MCF 10A (cell line): ENCODE measurements at regions not wholly inside any gene's neighbourhood (a gene's known extent, or its start where the extent isn't known, plus 50 kb on each side); places are given as distances from the start of the nearest gene placed in this dataset.

Experiments used
- BruUV-seq: library from RNA; stranded (reverse); fragments of 400-500 nt; replicated peaks from 2 replicates; lab custom pipeline; 2021; lab: Mats Ljungman, UMichigan
- CTCF ChIA-PET: fragments of 300-600 bp; sonication (Branson Sonifier 250); formaldehyde crosslinking; extraction: SDS; loops from one replicate; lab custom pipeline; 2021; ENCODE audit warnings: antibody characterized with exemption, inconsistent platforms; lab: Yijun Ruan, JAX
- POLR2A ChIA-PET: fragments of 300-600, 350-650 bp; sonication (Branson Sonifier 250); formaldehyde crosslinking; extraction: SDS; loops from one replicate; lab custom pipeline; 2020; ENCODE audit warnings: antibody characterized with exemption, inconsistent platforms; lab: Yijun Ruan, JAX
- DNase-seq: peaks from one replicate; pipeline ENCODE4 v3.0.0-alpha.2; 2018; ENCODE audit not compliant: unreplicated experiment
- H3K27ac Mint-ChIP-seq: one replicate; pipeline ENCODE4 v1.8.0; 2022; ENCODE audit warnings: mild to moderate bottlenecking, low read depth, mixed read lengths; ENCODE audit not compliant: unreplicated experiment
- H3K27me3 Mint-ChIP-seq: one replicate; pipeline ENCODE4 v1.8.0; 2022; ENCODE audit warnings: mixed read lengths; ENCODE audit not compliant: insufficient read depth, unreplicated experiment
- H3K36me3 Mint-ChIP-seq: one replicate; pipeline ENCODE4 v1.8.0; 2022; ENCODE audit warnings: mild to moderate bottlenecking, moderate library complexity, mixed read lengths; ENCODE audit not compliant: insufficient read depth, unreplicated experiment
- H3K4me1 Mint-ChIP-seq: one replicate; pipeline ENCODE4 v1.8.0; 2022; ENCODE audit warnings: mixed read lengths; ENCODE audit not compliant: insufficient read depth, unreplicated experiment
- H3K4me3 Mint-ChIP-seq: one replicate; pipeline ENCODE4 v1.8.0; 2022; ENCODE audit warnings: mild to moderate bottlenecking, moderate library complexity, mixed read lengths; ENCODE audit not compliant: unreplicated experiment
- H3K9me3 Mint-ChIP-seq: one replicate; pipeline ENCODE4 v1.8.0; 2022; ENCODE audit warnings: mixed read lengths; ENCODE audit not compliant: unreplicated experiment
- intact Hi-C: fragments of 100-400 bp; cut with micrococcal nuclease; formaldehyde crosslinking; loops from 2 replicates; pipeline ENCODE4 v1.14.1; 2022
- TF ChIP-seq, protein P1 (sequence below): fragments of 200-600 bp; IDR thresholded peaks from one replicate; pipeline ENCODE4 v1.8.0; 2022; ENCODE audit warnings: antibody characterized with exemption, mild to moderate bottlenecking; ENCODE audit not compliant: unreplicated experiment

DNA sequence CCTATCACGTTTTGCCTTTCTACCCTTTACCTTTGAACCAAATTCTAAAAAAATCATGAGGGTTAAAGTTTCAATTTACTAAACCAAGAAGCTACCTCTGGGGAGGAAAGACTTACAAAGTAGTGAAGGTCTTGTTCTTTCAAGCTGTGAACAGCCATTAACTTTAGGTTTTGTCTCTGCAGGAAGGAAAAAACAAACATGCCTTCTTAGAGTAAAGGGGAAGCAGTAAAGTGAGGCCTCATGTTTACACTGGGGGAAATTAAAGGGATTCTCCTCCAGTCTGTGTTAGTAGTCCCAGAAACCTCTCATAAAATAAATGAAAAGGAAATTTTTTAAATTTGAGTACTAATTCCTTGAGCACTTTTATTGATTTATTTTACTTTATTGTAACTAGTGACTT lies 780.2 kb upstream of the ADGRL2 start:
- no peaks in the 10 kb centered on the region for H3K4me1 Mint-ChIP-seq
- H3K9me3 Mint-ChIP-seq: no peaks in the 10 kb centered on the region
- H3K27ac Mint-ChIP-seq: no peak overlapping the region
- TF ChIP-seq, protein P1, sequence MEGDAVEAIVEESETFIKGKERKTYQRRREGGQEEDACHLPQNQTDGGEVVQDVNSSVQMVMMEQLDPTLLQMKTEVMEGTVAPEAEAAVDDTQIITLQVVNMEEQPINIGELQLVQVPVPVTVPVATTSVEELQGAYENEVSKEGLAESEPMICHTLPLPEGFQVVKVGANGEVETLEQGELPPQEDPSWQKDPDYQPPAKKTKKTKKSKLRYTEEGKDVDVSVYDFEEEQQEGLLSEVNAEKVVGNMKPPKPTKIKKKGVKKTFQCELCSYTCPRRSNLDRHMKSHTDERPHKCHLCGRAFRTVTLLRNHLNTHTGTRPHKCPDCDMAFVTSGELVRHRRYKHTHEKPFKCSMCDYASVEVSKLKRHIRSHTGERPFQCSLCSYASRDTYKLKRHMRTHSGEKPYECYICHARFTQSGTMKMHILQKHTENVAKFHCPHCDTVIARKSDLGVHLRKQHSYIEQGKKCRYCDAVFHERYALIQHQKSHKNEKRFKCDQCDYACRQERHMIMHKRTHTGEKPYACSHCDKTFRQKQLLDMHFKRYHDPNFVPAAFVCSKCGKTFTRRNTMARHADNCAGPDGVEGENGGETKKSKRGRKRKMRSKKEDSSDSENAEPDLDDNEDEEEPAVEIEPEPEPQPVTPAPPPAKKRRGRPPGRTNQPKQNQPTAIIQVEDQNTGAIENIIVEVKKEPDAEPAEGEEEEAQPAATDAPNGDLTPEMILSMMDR: no peak
- no peaks in the 10 kb centered on the region for H3K36me3 Mint-ChIP-seq
- intact Hi-C loops: no loop called here
- ChIA-PET CTCF (no interaction called here), POLR2A (interaction anchor here (0.7 kb wide), 1 partner anchor 567 kb away, joined by 3 read pairs; no protein-coding TSS in a partner anchor)
- DNase-seq: no peak
- H3K4me3 Mint-ChIP-seq: no peak overlapping the region
- H3K27me3 Mint-ChIP-seq: no peaks in the 10 kb centered on the region
- no TSS peak for BruUV-seq

DNA sequence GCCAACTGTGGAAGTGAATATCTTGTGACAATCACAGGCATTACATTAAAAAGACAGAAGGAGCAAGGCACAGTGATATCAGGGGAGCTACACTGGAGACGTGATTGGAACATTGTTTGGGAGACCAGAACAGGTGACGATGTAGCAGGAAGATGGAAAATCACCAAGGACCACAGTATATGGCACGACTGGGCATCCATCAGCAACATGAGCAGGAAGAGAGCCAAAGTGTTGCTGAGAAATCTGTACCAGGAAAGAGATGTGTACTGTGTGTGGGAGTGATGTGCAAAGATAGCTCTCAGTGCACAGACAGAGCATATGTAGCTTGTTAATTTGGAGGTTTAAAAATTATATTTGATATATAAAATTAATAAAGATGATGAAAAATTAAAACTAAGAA lies 790.6 kb upstream of the ADGRL2 start:
- POLR2A ChIA-PET: interaction anchor here (0.6 kb wide), 1 partner anchor 286 kb away, joined by 3 read pairs; no protein-coding TSS in a partner anchor
- no peak overlapping the region for H3K27ac Mint-ChIP-seq
- no TSS peak for BruUV-seq
- no peaks in the 10 kb centered on the region for H3K27me3 Mint-ChIP-seq
- no peak overlapping the region for H3K4me3 Mint-ChIP-seq
- no peaks in the 10 kb centered on the region for H3K9me3 Mint-ChIP-seq
- intact Hi-C loops: no loop called here
- CTCF ChIA-PET: interaction anchor here (0.9 kb wide), 1 partner anchor 8 kb away, joined by 4 read pairs; no protein-coding TSS in a partner anchor
- TF ChIP-seq, protein P1: no peak
- no peak for DNase-seq
- H3K4me1 Mint-ChIP-seq: peaks cover 13% of the 10 kb centered on the region
- no peaks in the 10 kb centered on the region for H3K36me3 Mint-ChIP-seq

DNA sequence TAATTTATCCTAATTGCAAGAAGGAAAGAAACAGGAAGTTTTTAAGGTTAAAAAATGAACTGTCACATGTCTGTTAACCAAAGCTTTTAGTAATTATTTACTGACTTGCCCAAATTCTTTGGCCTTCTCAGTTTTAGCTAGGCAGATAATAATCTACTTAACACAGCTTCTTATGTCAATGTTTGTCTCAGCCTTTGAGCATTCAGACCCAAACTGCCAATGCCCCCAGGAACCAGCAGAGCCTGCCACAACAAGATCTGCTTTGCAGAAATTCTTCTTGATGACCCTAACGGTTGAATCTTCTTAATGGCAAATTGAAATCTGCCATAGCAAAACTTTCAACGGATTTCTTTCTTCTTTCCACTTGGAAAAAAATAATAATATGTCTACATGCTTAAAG lies 792.4 kb upstream of the ADGRL2 start:
- Mint-ChIP-seq H3K4me3 (no peak overlapping the region), H3K36me3 (no peaks in the 10 kb centered on the region), H3K4me1 (peaks cover 13% of the 10 kb centered on the region), H3K27ac (no peak overlapping the region), H3K27me3 (no peaks in the 10 kb centered on the region), H3K9me3 (no peaks in the 10 kb centered on the region)
- BruUV-seq: no TSS peak
- DNase-seq: no peak
- ChIA-PET CTCF (interaction anchor here (0.6 kb wide), 2 partner anchors 1328 to 1451 kb away, joined by 3 read pairs; no protein-coding TSS in a partner anchor), POLR2A (interaction anchor here (0.5 to 1.2 kb wide), 3 partner anchors 167 to 1558 kb away, joined by 3 read pairs; no protein-coding TSS in a partner anchor)
- TF ChIP-seq, protein P1: no peak
- intact Hi-C loops: no loop called here

DNA sequence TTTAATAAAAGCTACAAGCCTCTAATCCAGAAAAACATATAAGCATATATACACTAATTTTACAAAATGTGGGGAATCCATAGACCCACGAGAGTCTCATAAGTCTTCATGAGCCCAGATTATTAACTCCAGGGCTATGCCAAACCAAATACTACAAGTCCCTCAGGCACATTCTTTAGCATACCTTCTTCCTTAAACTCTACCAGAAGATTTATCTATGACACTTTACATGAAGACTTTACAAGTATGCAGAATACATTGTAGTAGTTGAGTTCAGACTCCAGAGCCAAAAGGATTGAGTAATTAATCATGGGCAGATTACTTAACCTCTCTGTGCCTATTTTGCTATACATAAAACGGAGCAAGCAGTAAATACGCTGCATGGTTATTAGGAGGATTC lies 793.7 kb upstream of the ADGRL2 start:
- BruUV-seq: no TSS peak
- Mint-ChIP-seq H3K4me1 (peaks cover 13% of the 10 kb centered on the region), H3K36me3 (no peaks in the 10 kb centered on the region), H3K27ac (peak overlapping the region; percentile 37), H3K9me3 (no peaks in the 10 kb centered on the region), H3K27me3 (no peaks in the 10 kb centered on the region), H3K4me3 (no peak overlapping the region)
- intact Hi-C loops: no loop called here
- ChIA-PET CTCF (no interaction called here), POLR2A (interaction anchor here (1.2 kb wide), 1 partner anchor 278 kb away, joined by 3 read pairs; no protein-coding TSS in a partner anchor)
- DNase-seq: peak; percentile 21
- TF ChIP-seq, protein P1: no peak
